ENCODE measurements at regions not wholly inside any gene's neighbourhood (a gene's known extent, or its start where the extent isn't known, plus 50 kb on each side); places are given as distances from the start of the nearest gene placed in this dataset.

DNA sequence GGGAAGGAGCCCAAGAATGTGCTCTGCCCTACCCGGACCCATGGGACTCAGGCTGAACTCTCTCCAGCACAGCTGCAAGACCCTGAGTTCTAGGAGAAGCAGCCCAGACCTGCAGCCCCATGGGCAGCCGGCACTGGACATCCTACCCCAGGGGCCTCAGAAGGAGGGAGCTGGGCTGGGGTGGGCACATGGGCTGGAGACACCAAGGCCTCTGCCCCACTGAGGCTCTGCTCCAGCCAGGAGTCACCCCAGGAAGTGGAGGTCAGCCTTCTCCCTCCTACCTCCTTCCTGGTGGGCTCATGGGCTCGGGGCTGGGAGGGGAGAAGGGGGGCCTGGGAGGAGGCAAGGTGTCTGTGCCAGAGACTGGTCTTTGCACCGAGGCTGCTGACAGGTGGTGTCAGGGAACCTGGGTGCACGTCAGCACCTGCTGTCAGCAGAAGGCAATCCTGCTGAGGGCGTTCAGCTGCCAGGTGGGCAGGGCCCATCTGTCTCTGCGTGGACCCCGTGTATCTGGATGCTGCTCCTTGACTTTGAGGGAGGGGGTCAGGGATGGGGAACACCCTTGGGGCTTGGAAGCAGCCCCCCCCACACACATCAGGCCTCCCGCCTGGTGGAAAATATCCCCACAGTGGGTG lies 95.2 kb downstream of the PDGFA start:
- H3K9me2 ChIP-seq (ENCODE audit: insufficient read depth), result no peaks in the 10 kb centered on the region
- POLR2A ChIA-PET, result no interaction called here
- CTCF ChIA-PET, result no interaction called here
- TF ChIP-seq SRF (IDR thresholded peaks at IDR 0.05; ENCODE audit: low read depth) (no peak), EZH2phosphoT487 (IDR thresholded peaks at IDR 0.05; ENCODE audit: borderline replicate concordance) (no peak), POLR2AphosphoS5 (IDR thresholded peaks at IDR 0.05; ENCODE audit: low read depth, low read length) (no peak), POLR2A (IDR thresholded peaks at IDR 0.05; ENCODE audit: borderline replicate concordance, extremely low read depth, insufficient read depth, insufficient read length) (no peak), RAD21 (IDR thresholded peaks at IDR 0.05; ENCODE audit: low read depth) (no peak), ZFX (IDR thresholded peaks at IDR 0.05) (no peak), JUND (IDR thresholded peaks at IDR 0.05) (no peak), SP1 (IDR thresholded peaks at IDR 0.05; ENCODE audit: low read depth) (no peak), EZH2 (IDR thresholded peaks at IDR 0.05) (no peak), ELF1 (IDR thresholded peaks at IDR 0.05; ENCODE audit: borderline replicate concordance, low read depth) (no peak), ZNF274 (IDR thresholded peaks at IDR 0.05; ENCODE audit: low read depth, low read length) (no peak), EGR1 (IDR thresholded peaks at IDR 0.05; ENCODE audit: low read depth) (no peak)
- TF ChIP-seq, protein P1, sequence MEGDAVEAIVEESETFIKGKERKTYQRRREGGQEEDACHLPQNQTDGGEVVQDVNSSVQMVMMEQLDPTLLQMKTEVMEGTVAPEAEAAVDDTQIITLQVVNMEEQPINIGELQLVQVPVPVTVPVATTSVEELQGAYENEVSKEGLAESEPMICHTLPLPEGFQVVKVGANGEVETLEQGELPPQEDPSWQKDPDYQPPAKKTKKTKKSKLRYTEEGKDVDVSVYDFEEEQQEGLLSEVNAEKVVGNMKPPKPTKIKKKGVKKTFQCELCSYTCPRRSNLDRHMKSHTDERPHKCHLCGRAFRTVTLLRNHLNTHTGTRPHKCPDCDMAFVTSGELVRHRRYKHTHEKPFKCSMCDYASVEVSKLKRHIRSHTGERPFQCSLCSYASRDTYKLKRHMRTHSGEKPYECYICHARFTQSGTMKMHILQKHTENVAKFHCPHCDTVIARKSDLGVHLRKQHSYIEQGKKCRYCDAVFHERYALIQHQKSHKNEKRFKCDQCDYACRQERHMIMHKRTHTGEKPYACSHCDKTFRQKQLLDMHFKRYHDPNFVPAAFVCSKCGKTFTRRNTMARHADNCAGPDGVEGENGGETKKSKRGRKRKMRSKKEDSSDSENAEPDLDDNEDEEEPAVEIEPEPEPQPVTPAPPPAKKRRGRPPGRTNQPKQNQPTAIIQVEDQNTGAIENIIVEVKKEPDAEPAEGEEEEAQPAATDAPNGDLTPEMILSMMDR (IDR thresholded peaks at IDR 0.05 in 2 of 3, conservative IDR thresholded peaks at IDR 0.05 in 1 of 3; ENCODE audit: borderline replicate concordance in 1 of 3, insufficient read depth in 1 of 3, low read depth in 2 of 3, low read length in 2 of 3), result no peak
- TF ChIP-seq, protein P2, sequence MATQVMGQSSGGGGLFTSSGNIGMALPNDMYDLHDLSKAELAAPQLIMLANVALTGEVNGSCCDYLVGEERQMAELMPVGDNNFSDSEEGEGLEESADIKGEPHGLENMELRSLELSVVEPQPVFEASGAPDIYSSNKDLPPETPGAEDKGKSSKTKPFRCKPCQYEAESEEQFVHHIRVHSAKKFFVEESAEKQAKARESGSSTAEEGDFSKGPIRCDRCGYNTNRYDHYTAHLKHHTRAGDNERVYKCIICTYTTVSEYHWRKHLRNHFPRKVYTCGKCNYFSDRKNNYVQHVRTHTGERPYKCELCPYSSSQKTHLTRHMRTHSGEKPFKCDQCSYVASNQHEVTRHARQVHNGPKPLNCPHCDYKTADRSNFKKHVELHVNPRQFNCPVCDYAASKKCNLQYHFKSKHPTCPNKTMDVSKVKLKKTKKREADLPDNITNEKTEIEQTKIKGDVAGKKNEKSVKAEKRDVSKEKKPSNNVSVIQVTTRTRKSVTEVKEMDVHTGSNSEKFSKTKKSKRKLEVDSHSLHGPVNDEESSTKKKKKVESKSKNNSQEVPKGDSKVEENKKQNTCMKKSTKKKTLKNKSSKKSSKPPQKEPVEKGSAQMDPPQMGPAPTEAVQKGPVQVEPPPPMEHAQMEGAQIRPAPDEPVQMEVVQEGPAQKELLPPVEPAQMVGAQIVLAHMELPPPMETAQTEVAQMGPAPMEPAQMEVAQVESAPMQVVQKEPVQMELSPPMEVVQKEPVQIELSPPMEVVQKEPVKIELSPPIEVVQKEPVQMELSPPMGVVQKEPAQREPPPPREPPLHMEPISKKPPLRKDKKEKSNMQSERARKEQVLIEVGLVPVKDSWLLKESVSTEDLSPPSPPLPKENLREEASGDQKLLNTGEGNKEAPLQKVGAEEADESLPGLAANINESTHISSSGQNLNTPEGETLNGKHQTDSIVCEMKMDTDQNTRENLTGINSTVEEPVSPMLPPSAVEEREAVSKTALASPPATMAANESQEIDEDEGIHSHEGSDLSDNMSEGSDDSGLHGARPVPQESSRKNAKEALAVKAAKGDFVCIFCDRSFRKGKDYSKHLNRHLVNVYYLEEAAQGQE (IDR thresholded peaks at IDR 0.05; ENCODE audit: low read depth), result no peak
- TF ChIP-seq, protein P3, sequence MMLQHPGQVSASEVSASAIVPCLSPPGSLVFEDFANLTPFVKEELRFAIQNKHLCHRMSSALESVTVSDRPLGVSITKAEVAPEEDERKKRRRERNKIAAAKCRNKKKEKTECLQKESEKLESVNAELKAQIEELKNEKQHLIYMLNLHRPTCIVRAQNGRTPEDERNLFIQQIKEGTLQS (IDR thresholded peaks at IDR 0.05), result no peak
- TF ChIP-seq, protein P4, sequence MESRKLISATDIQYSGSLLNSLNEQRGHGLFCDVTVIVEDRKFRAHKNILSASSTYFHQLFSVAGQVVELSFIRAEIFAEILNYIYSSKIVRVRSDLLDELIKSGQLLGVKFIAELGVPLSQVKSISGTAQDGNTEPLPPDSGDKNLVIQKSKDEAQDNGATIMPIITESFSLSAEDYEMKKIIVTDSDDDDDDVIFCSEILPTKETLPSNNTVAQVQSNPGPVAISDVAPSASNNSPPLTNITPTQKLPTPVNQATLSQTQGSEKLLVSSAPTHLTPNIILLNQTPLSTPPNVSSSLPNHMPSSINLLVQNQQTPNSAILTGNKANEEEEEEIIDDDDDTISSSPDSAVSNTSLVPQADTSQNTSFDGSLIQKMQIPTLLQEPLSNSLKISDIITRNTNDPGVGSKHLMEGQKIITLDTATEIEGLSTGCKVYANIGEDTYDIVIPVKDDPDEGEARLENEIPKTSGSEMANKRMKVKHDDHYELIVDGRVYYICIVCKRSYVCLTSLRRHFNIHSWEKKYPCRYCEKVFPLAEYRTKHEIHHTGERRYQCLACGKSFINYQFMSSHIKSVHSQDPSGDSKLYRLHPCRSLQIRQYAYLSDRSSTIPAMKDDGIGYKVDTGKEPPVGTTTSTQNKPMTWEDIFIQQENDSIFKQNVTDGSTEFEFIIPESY (IDR thresholded peaks at IDR 0.05; ENCODE audit: extremely low read depth, insufficient replicate concordance, low read length), result no peak
- no peak overlapping the region for H3K4me3 ChIP-seq (replicated peaks in 1 of 2; ENCODE audit: low read depth in 1 of 2, low read length in 2 of 2)
- H3K79me2 ChIP-seq (ENCODE audit: insufficient read depth, low read length), result no peaks in the 10 kb centered on the region
- no peaks in the 10 kb centered on the region for H3K27me3 ChIP-seq (ENCODE audit: insufficient read depth, low read length)
- no peak overlapping the region for H3K4me2 ChIP-seq (ENCODE audit: low read length)
- no peak overlapping the region for H3K27ac ChIP-seq (ENCODE audit: low read depth, low read length)
- H2AFZ ChIP-seq (ENCODE audit: low read depth, low read length, poor library complexity, severe bottlenecking), result no peak overlapping the region
- RAD21 ChIA-PET (ENCODE audit: low non-redundant PET in 1 of 2, low total read pairs in 2 of 2, uncharacterized antibody in 2 of 2, unreplicated experiment in 2 of 2), result no interaction called here
- no peak overlapping the region for H3K9ac ChIP-seq (ENCODE audit: low read length)
- no peaks in the 10 kb centered on the region for H3K4me1 ChIP-seq (ENCODE audit: control insufficient read depth in 1 of 2, insufficient read depth in 2 of 2, low read length in 2 of 2)
- intact Hi-C loops (cut with micrococcal nuclease), result no loop called here
- DNase-seq (ENCODE audit: low read depth, low spot score), result no peak
- no peaks in the 10 kb centered on the region for H4K20me1 ChIP-seq (ENCODE audit: insufficient read depth)
- no peaks in the 10 kb centered on the region for H3K36me3 ChIP-seq (ENCODE audit: control insufficient read depth in 1 of 2, insufficient read depth in 2 of 2, low read length in 2 of 2)
- no peak for ATAC-seq
- BruUV-seq (replicated peaks), result no TSS peak
- H3K9me3 ChIP-seq (ENCODE audit: control insufficient read depth in 1 of 2, insufficient read depth in 1 of 2, low read depth in 1 of 2, low read length in 2 of 2), result no peaks in the 10 kb centered on the region
